22Rv1 (cell line): ENCODE measurements at regions not wholly inside any gene's neighbourhood (a gene's known extent, or its start where the extent isn't known, plus 50 kb on each side); places are given as distances from the start of the nearest gene placed in this dataset.

Source experiments
- H3K27ac ChIP-seq: fragments of 450-650 bp; 2 replicates; pipeline ENCODE4 v1.5.1; 2017
- ZFX ChIP-seq: fragments of 450-650 bp; IDR thresholded peaks from 2 replicates; pipeline ENCODE4 v1.6.1; 2017; ENCODE audit warnings: antibody characterized with exemption, borderline replicate concordance
- TF ChIP-seq, protein P1 (sequence below): fragments of 450-650 bp; IDR thresholded peaks from 2 replicates; pipeline ENCODE4 v1.5.1; 2017; ENCODE audit warnings: mild to moderate bottlenecking

DNA sequence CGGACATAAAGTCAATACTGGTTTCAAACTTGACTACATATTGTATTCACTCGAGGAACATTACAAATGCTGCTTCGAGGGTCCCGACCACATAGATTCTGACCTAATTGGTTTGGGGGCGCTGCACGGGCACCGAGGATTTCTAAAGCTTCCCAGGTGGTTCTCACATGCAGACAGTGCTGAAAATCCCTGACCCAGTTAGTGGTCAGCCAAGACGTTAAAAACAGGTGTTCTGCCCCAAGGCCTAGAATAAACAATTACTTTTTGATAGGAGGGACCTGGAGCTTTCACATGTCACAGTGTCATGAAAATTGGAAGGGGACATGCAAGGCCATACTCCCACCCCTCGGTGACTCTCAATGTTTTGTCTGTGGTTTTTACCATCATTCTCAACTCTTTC lies 368.9 kb downstream of the RNF144A start:
- H3K27ac ChIP-seq: no peak overlapping the region
- no peak for TF ChIP-seq ZFX
- TF ChIP-seq, protein P1, sequence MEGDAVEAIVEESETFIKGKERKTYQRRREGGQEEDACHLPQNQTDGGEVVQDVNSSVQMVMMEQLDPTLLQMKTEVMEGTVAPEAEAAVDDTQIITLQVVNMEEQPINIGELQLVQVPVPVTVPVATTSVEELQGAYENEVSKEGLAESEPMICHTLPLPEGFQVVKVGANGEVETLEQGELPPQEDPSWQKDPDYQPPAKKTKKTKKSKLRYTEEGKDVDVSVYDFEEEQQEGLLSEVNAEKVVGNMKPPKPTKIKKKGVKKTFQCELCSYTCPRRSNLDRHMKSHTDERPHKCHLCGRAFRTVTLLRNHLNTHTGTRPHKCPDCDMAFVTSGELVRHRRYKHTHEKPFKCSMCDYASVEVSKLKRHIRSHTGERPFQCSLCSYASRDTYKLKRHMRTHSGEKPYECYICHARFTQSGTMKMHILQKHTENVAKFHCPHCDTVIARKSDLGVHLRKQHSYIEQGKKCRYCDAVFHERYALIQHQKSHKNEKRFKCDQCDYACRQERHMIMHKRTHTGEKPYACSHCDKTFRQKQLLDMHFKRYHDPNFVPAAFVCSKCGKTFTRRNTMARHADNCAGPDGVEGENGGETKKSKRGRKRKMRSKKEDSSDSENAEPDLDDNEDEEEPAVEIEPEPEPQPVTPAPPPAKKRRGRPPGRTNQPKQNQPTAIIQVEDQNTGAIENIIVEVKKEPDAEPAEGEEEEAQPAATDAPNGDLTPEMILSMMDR: no peak

DNA sequence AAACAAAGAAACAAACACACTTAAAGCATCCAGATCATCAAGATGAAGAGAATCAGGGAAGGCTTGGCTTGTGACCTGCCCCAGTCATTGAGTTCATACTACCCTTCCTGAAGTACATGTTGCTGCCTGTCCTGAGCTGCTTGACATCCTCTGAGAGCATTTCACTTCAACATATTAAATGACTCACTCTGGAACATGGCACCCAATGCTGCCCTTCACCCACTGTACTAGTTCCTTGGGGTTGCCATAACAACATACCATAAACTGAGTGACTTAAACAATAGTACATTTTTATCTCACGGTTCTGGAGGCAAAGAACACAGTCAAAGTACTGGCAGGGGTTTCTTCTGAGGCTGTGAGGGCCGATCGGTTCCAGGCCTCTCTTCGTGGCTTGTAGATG lies 371.3 kb downstream of the RNF144A start:
- H3K27ac ChIP-seq: no peak overlapping the region
- no peak for TF ChIP-seq ZFX
- TF ChIP-seq, protein P1: no peak

DNA sequence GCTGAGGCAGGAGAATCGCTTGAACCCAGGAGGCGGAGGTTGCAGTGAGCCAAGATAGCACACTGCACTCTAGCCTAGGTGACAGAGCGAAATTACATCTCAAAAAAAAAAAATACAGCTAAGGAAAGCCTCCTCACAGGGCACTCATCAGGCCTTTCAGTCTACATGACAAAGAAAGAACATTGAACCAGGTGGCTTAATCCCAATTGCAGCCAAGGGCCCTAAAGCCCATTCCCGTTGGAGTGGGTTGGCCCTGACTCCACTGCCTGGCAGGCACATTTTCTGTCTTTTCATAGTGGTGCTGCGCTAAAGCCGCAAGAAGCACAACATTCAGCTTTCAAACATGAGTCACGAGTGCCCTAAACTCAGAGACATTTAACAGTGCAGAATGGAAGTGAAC lies 372.5 kb downstream of the RNF144A start:
- TF ChIP-seq, protein P1: no peak
- no peak for TF ChIP-seq ZFX
- H3K27ac ChIP-seq: no peak overlapping the region

DNA sequence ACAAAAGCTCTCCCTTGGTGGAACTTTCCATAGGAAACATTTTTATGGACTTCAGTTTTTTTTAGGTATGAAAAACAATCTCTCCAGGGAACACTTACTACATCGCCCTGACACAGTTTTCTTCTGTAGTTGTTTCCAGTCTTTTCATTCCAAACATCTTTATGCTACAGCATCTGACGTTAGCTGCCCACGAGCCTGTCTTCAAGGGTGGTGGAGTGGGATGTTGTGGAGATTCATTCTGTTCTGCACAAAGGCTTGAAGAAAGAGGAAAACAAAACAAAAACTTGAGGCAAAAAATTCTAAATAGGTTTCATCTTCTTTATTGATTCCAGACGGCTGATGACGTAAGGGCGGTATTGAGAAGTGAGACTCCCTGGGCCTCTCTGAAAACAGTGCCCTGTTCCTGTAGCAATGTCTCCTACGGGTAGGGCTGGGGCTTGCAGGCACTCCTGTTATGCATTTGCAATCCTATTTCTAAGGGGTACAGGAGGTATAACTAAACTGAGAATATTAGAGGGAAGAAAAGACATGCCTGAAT lies 375.0 kb downstream of the RNF144A start:
- no peak overlapping the region for H3K27ac ChIP-seq
- no peak for TF ChIP-seq ZFX
- TF ChIP-seq, protein P1: no peak

DNA sequence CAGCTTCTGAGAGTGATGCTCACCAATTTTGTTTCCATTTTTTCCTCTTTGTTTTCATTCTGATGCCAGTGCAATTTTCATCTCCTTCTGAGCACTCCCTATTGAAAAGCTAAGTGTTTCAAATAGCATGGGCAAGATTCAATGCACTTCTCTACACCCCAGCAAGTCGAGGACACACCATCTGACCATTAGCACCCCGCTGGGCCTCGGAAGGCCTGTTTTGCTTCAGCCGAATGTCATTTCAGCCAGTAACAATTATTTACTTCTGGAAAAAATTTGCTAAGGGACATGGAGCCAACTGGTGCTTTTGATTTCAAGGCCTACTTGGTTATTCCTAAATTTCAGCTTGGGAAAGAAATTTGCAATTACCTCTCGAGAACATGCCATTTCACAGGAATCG lies 392.4 kb downstream of the RNF144A start:
- TF ChIP-seq, protein P1: no peak
- TF ChIP-seq ZFX: no peak
- no peak overlapping the region for H3K27ac ChIP-seq

DNA sequence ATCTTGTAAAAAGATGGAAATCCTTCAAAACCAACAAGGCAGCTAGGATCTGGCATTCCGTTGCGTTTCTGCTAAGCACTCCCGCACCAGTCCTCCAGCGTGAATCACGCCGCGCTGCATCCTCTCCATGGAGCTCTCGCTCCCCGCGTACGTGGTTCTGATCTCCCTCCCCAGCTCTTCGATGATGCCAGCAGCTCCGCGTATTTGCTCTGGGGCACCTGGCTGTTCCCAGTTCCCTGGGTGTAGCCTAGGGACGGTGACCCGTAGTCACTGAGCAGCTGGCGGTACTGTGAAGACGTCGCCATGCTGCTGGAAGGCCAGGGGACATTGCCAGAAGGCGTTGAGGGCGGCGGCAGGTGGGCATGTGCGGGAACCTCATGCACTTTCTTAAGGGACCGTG lies 407.5 kb downstream of the RNF144A start:
- TF ChIP-seq ZFX: no peak
- TF ChIP-seq, protein P1: no peak
- no peak overlapping the region for H3K27ac ChIP-seq

DNA sequence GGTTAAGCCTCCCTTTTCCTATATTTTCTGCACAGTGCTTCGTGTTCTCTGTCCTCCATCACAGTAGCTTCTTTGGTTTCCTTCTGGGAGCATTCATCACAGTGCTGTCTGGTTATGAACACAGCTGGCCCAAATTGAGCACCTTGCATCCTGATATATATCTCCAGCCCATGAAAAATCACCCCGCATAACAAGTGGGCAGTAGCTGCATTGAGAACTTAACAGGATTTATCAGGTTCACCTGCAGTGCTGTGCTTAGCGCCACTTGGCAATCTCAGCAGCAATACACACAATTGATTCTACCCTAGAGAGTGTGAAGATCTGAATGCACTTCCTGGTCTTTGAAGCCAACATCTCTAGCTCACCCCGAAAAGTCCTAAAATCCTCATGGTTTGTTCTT lies 408.0 kb downstream of the RNF144A start:
- no peak overlapping the region for H3K27ac ChIP-seq
- TF ChIP-seq, protein P1: no peak
- TF ChIP-seq ZFX: no peak
